Lung (tissue), 11 donors: ENCODE measurements at regions not wholly inside any gene's neighbourhood (a gene's known extent, or its start where the extent isn't known, plus 50 kb on each side); places are given as distances from the start of the nearest gene placed in this dataset.

ENCODE experiments used
- ATAC-seq: fragments of 200-7000 bp; cut with Tn5 transposase; one replicate; pipeline ENCODE4 v1.9.1; 2020; ENCODE audit warnings: moderate number of reproducible peaks; ENCODE audit not compliant: insufficient read depth, low FRiP score
- DNase-seq, 3 donors: peaks; one replicate each; pipeline ENCODE4 v3.0.0-alpha.2; 2013 to 2017
- H3K27ac ChIP-seq, 2 donors: one replicate each; pipeline ENCODE4 v1.5.1; 2013; ENCODE audit warnings: mild to moderate bottlenecking in 2 of 2, moderate library complexity in 2 of 2, control low read depth in 1 of 2, inconsistent platforms in 1 of 2, low read depth in 1 of 2, low read length in 1 of 2
- H3K27me3 ChIP-seq, 3 donors: one replicate each; pipeline ENCODE4 v1.5.1; 2013; ENCODE audit warnings: low read length in 2 of 3; ENCODE audit not compliant: control insufficient read depth in 3 of 3, insufficient read depth in 3 of 3
- H3K36me3 ChIP-seq, 4 donors: one replicate each; pipeline ENCODE4 v1.5.1; 2013; ENCODE audit warnings: low read length in 4 of 4, mild to moderate bottlenecking in 1 of 4, moderate library complexity in 1 of 4; ENCODE audit not compliant: control insufficient read depth in 4 of 4, insufficient read depth in 4 of 4
- H3K4me1 ChIP-seq, 5 donors: one replicate each; pipeline ENCODE4 v1.5.1; 2013; ENCODE audit warnings: low read length in 5 of 5, mild to moderate bottlenecking in 2 of 5, moderate library complexity in 1 of 5; ENCODE audit not compliant: control insufficient read depth in 5 of 5, insufficient read depth in 5 of 5
- H3K4me3 ChIP-seq: one replicate; pipeline ENCODE4 v1.5.1; 2013; ENCODE audit warnings: mild to moderate bottlenecking, control low read depth, moderate library complexity
- H3K9ac ChIP-seq, 2 donors: one replicate each; pipeline ENCODE4 v1.5.1; 2013; ENCODE audit warnings: low read length in 2 of 2, control low read depth in 1 of 2; ENCODE audit not compliant: insufficient read depth in 1 of 2
- H3K9me3 ChIP-seq, 4 donors: one replicate each; pipeline ENCODE4 v1.5.1; 2013; ENCODE audit warnings: low read length in 3 of 4, mild to moderate bottlenecking in 1 of 4, moderate library complexity in 1 of 4; ENCODE audit not compliant: control insufficient read depth in 4 of 4, insufficient read depth in 3 of 4
- CTCF ChIP-seq: IDR thresholded peaks from 2 replicates; pipeline ENCODE4 v1.5.1; 2012; ENCODE audit warnings: mild to moderate bottlenecking; ENCODE audit errors: control extremely low read depth, extremely low read depth
- WGBS, 2 donors: extraction: QIAGEN DNeasy Blood & Tissue Kit; methylation state at CpG; one replicate each; pipeline ENCODE4 v1.1.7; 2013; 5-methylcytosine and 5-hydroxymethylcytosine counted together
- donor health status: control.
- donor health status: control.
- donor health status: Bipolar disorder and iron deficiency.
- donor health status: healthy.
- donor health status: DM: yes; HTN: yes; CAD: no.

GRCh38 chr4:152044331-152045036 lies 283.7 kb upstream of the GATB start:
- Histone ChIP-seq H3K36me3 (no peaks in the 10 kb centered on the region), H3K9ac (no peak overlapping the region), H3K9me3 (no peaks in the 10 kb centered on the region), H3K4me3 (no peak overlapping the region), H3K4me1 (peaks cover 0 to 4% (median 3%) of the 10 kb centered on the region in 5 donors), H3K27me3 (peaks cover 0 to 20% (median 10%) of the 10 kb centered on the region in 3 donors), H3K27ac (no peak overlapping the region)
- DNase-seq (no peak), ATAC-seq (no peak)
- 65 to 69% methylated on average over 9 of the region's 9 CpGs for WGBS, 2 donors
- no peak for TF ChIP-seq CTCF

DNA sequence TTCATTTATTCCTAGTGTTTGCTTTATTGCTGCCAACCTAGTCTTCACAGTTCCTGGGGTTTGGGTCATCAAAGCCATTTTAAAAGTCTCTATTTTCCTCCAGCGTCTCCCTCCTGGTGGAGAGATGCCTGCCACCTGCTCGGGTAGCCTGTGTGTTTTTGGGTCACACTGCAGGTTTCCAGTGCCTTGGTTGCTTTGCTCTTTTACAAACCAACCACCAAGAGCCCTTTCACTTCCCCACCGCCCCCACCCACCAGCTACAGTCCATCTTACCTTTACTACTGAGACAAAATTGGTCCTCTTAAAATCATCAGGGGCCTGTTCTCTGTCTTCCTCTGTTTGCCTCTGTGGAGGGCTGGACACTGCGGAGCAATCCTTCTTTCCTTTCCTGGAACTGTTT lies 280.5 kb upstream of the GATB start:
- Histone ChIP-seq H3K9me3 (no peaks in the 10 kb centered on the region), H3K4me1 (peaks cover 0 to 10% (median 4%) of the 10 kb centered on the region in 5 donors), H3K4me3 (no peak overlapping the region), H3K9ac (no peak overlapping the region), H3K36me3 (no peaks in the 10 kb centered on the region), H3K27ac (peak overlapping the region in 1 of 2 donors; percentile 55), H3K27me3 (peaks cover 0 to 20% (median 10%) of the 10 kb centered on the region in 3 donors)
- 87 to 92% methylated on average over 4 of the region's 4 CpGs for WGBS, 2 donors
- no peak for ATAC-seq
- no peak for DNase-seq
- TF ChIP-seq CTCF, result no peak

- no peaks in the 10 kb centered on the region for H3K36me3 ChIP-seq
- DNase-seq (no peak), ATAC-seq (no peak)
- no peak for TF ChIP-seq CTCF
- peak overlapping the region in 1 of 2 donors; percentile 89 for H3K27ac ChIP-seq
- no peak overlapping the region for H3K4me3 ChIP-seq
- H3K4me1 ChIP-seq, result peaks cover 0 to 10% (median 0%) of the 10 kb centered on the region in 5 donors
- peaks cover 0 to 2% (median 0%) of the 10 kb centered on the region in 4 donors for H3K9me3 ChIP-seq
- no peak overlapping the region for H3K9ac ChIP-seq
- 89 to 90% methylated on average over 5 of the region's 5 CpGs for WGBS, 2 donors
- peaks cover 0 to 11% (median 0%) of the 10 kb centered on the region in 3 donors for H3K27me3 ChIP-seq
Measured at GRCh38 chr4:152039691-152040090, 278.9 kb upstream of the GATB start.
